Caco-2 (cell line): ENCODE measurements at regions not wholly inside any gene's neighbourhood (a gene's known extent, or its start where the extent isn't known, plus 50 kb on each side); places are given as distances from the start of the nearest gene placed in this dataset.

ENCODE experiments used
- BruUV-seq: library from RNA; stranded (reverse); fragments of 400-500 nt; replicated peaks from 2 replicates; lab custom pipeline; 2021; lab: Mats Ljungman, UMichigan
- CTCF ChIA-PET: fragments of 300-600 bp; sonication (Branson Sonifier 250); formaldehyde crosslinking; loops from one replicate; lab custom pipeline; 2022; ENCODE audit warnings: antibody characterized with exemption; lab: Charles Lee
- POLR2A ChIA-PET: fragments of 300-600 bp; sonication (Branson Sonifier 250); formaldehyde crosslinking; loops from one replicate; lab custom pipeline; 2022; ENCODE audit warnings: antibody characterized with exemption; lab: Charles Lee
- DNase-seq, 2 experiments: peaks; one replicate each; pipeline versions ENCODE4 v3.0.0 to v3.0.0-alpha.2; 2020 to 2022
- H3K27me3 ChIP-seq: replicated peaks from 2 replicates; pipeline ENCODE4 v1.6.0; 2011; ENCODE audit warnings: low read length; ENCODE audit not compliant: control insufficient read depth, insufficient read depth
- H3K36me3 ChIP-seq: 2 replicates; pipeline ENCODE4 v1.5.1; 2011; ENCODE audit warnings: low read length; ENCODE audit not compliant: control insufficient read depth, insufficient read depth
- H3K4me1 ChIP-seq: fragments of 250-450 bp; sonication (Bioruptor Pico); 2 replicates; pipeline ENCODE4 v1.5.1; 2020; ENCODE audit warnings: mild to moderate bottlenecking
- H3K4me3 ChIP-seq: 2 replicates; pipeline ENCODE4 v1.5.1; 2011; ENCODE audit warnings: low read depth, mild to moderate bottlenecking, control low read depth, low read length
- H3K9me3 ChIP-seq: fragments of 250-450 bp; sonication (Bioruptor Pico); 2 replicates; pipeline ENCODE4 v1.5.1; 2020; ENCODE audit warnings: mild to moderate bottlenecking, moderate library complexity
- H3K27ac Mint-ChIP-seq: one replicate; pipeline ENCODE4 v1.8.0; 2022; ENCODE audit warnings: mixed read lengths; ENCODE audit not compliant: unreplicated experiment
- H3K27me3 Mint-ChIP-seq: one replicate; pipeline ENCODE4 v1.8.0; 2022; ENCODE audit warnings: mixed read lengths; ENCODE audit not compliant: insufficient read depth, unreplicated experiment
- H3K36me3 Mint-ChIP-seq: one replicate; pipeline ENCODE4 v1.8.0; 2022; ENCODE audit warnings: mild to moderate bottlenecking, mixed read lengths; ENCODE audit not compliant: insufficient read depth, unreplicated experiment
- H3K4me1 Mint-ChIP-seq: one replicate; pipeline ENCODE4 v1.8.0; 2022; ENCODE audit warnings: low read depth, mixed read lengths; ENCODE audit not compliant: unreplicated experiment
- H3K4me3 Mint-ChIP-seq: one replicate; pipeline ENCODE4 v1.8.0; 2022; ENCODE audit warnings: mild to moderate bottlenecking, moderate library complexity, mixed read lengths; ENCODE audit not compliant: unreplicated experiment
- H3K9me3 Mint-ChIP-seq: one replicate; pipeline ENCODE4 v1.8.0; 2022; ENCODE audit warnings: mixed read lengths; ENCODE audit not compliant: unreplicated experiment
- CTCF ChIP-seq, 2 experiments: fragments of 200-600 bp in 1 of 2; IDR thresholded peaks; 1 replicate in 1 of 2; 2 replicates in 1 of 2; pipeline versions ENCODE4 v1.5.1 to v1.8.0; 2011 to 2022; ENCODE audit warnings: antibody characterized with exemption in 1 of 2, control low read depth in 1 of 2, inconsistent platforms in 1 of 2, low read depth in 1 of 2, low read length in 1 of 2, mild to moderate bottlenecking in 1 of 2, moderate library complexity in 1 of 2; ENCODE audit not compliant: insufficient read depth in 1 of 2, severe bottlenecking in 1 of 2, unreplicated experiment in 1 of 2
- intact Hi-C: fragments of 100-400 bp; cut with micrococcal nuclease; formaldehyde crosslinking; loops from one replicate; pipeline ENCODE4 v1.10.0; 2022; ENCODE audit not compliant: unreplicated experiment

- POLR2A ChIA-PET, result no interaction called here
- Histone ChIP-seq H3K36me3 (no peaks in the 10 kb centered on the region), H3K27me3 (no peaks in the 10 kb centered on the region), H3K4me1 (no peaks in the 10 kb centered on the region), H3K9me3 (no peaks in the 10 kb centered on the region), H3K4me3 (no peak overlapping the region)
- no peaks in the 10 kb centered on the region for H3K36me3 Mint-ChIP-seq
- intact Hi-C loops, result no loop called here
- CTCF ChIA-PET, result no interaction called here
- no peak for TF ChIP-seq CTCF (IDR thresholded peaks at IDR 0.05; ENCODE audit: insufficient read depth in 1 of 2, low read depth in 1 of 2, low read length in 1 of 2, severe bottlenecking in 1 of 2, unreplicated experiment in 1 of 2)
- H3K27me3 Mint-ChIP-seq, result peaks cover 6% of the 10 kb centered on the region
- no peak for DNase-seq
- no peak overlapping the region for H3K4me3 Mint-ChIP-seq
- no peaks in the 10 kb centered on the region for H3K4me1 Mint-ChIP-seq
- no peaks in the 10 kb centered on the region for H3K9me3 Mint-ChIP-seq
- no peak overlapping the region for H3K27ac Mint-ChIP-seq
- no TSS peak for BruUV-seq
Observed at GRCh38 chr2:239727776-239728600, 297.2 kb downstream of the NDUFA10 start.

DNA sequence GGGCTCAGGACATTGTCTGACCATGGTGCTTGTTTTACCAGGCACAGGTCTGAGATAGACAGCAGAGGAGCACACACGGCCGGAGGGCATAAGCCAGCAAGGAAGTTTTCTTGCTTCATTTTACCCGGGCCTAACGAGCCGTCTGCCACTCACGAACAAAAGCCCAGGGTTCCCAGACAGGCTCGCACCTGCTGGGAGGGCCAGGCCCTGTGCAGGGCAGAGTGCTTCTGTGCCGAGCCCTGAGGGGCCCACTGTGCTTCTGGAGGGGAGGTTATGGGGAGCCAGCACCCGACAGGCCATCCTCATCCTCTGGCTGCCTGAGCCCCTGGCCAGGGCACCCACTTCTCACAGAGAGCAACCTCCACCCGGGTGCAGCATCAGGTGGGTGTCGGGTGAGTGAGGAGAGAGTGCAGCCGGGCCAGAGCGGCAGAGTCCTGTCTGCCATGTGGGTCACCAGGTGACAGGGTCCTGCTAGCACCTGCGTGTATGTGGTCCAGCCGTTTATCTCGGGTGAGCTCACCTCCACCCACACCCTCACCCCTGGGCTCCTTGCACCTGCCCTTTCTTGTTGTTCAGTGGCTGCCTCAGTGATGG lies 297.9 kb downstream of the NDUFA10 start:
- no peak for DNase-seq
- Histone ChIP-seq H3K4me1 (no peaks in the 10 kb centered on the region), H3K4me3 (no peak overlapping the region), H3K36me3 (no peaks in the 10 kb centered on the region), H3K27me3 (no peaks in the 10 kb centered on the region), H3K9me3 (no peaks in the 10 kb centered on the region)
- BruUV-seq, result no TSS peak
- intact Hi-C loops, result no loop called here
- Mint-ChIP-seq H3K4me1 (no peaks in the 10 kb centered on the region), H3K27me3 (peaks cover 6% of the 10 kb centered on the region), H3K9me3 (no peaks in the 10 kb centered on the region), H3K36me3 (no peaks in the 10 kb centered on the region), H3K4me3 (no peak overlapping the region), H3K27ac (no peak overlapping the region)
- CTCF ChIA-PET, result no interaction called here
- TF ChIP-seq CTCF (IDR thresholded peaks at IDR 0.05; ENCODE audit: insufficient read depth in 1 of 2, low read depth in 1 of 2, low read length in 1 of 2, severe bottlenecking in 1 of 2, unreplicated experiment in 1 of 2), result no peak
- POLR2A ChIA-PET, result no interaction called here

DNA sequence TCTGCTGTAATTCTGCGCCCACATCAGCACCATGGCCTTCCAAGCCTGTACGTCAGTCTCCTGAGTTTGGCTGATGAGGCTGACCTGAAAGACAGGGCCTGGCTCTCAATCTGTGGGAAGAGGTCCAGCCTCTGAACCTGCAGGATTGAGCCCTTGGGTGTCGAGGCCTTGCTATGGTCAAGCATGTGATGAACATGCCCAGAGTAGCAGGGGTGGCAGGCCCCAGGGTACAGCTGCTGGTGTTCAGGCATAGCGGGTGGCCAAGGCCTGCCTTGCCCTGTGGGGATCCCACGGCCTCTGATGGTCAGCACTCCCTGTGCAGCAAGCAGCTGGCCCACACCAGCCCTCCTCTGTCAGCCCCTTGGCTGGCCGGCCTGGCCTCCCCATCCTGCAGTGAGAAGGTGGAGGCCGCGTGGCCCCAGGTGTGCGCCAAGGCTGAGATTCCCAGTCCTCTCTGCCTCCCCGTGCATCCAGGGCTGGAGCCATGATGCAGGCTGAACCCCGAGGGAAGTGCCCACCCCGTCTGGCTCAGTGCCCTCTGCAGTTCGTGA lies 298.4 kb downstream of the NDUFA10 start:
- TF ChIP-seq CTCF (IDR thresholded peaks at IDR 0.05; ENCODE audit: insufficient read depth in 1 of 2, low read depth in 1 of 2, low read length in 1 of 2, severe bottlenecking in 1 of 2, unreplicated experiment in 1 of 2), result no peak
- no peaks in the 10 kb centered on the region for H3K9me3 Mint-ChIP-seq
- intact Hi-C loops, result no loop called here
- peaks cover 6% of the 10 kb centered on the region for H3K27me3 Mint-ChIP-seq
- Histone ChIP-seq H3K4me3 (no peak overlapping the region), H3K36me3 (no peaks in the 10 kb centered on the region), H3K4me1 (no peaks in the 10 kb centered on the region), H3K27me3 (no peaks in the 10 kb centered on the region), H3K9me3 (no peaks in the 10 kb centered on the region)
- ChIA-PET CTCF (no interaction called here), POLR2A (no interaction called here)
- H3K4me3 Mint-ChIP-seq, result no peak overlapping the region
- no peaks in the 10 kb centered on the region for H3K36me3 Mint-ChIP-seq
- BruUV-seq, result no TSS peak
- H3K27ac Mint-ChIP-seq, result no peak overlapping the region
- no peaks in the 10 kb centered on the region for H3K4me1 Mint-ChIP-seq
- no peak for DNase-seq
